ENCODE measurements at regions not wholly inside any gene's neighbourhood (a gene's known extent, or its start where the extent isn't known, plus 50 kb on each side); places are given as distances from the start of the nearest gene placed in this dataset.

- no peak for TF ChIP-seq CTCF (IDR thresholded peaks at IDR 0.05; ENCODE audit: insufficient read depth, low read depth, low read length, missing control alignments)
- no peak for DNase-seq (ENCODE audit: low read depth)
- H3K4me3 ChIP-seq (ENCODE audit: low read depth, low read length), result no peak overlapping the region
Observed at GRCh38 chr10:129372172-129372571, 94.9 kb upstream of the MGMT start.

DNA sequence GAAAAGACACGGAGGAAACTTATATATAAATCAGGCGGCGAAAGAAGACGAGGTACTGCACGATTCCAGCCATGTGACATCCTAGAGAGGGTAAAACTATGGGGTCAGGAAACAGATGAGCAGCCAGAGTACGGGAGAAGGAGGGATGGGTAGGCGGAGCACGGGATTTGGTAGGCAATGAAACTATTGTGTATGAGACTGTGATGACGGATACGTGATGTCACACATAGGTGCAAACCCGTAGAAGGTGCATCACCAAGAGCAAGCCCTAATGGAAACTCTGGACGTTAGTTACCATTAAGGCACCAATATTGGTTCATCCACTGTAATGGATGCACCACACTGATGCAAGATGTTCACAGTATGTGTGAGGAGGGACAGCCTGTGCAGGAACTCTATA is 93.8 kb upstream of the MGMT start:
- no peak for DNase-seq (ENCODE audit: low read depth)
- no peak overlapping the region for H3K4me3 ChIP-seq (ENCODE audit: low read depth, low read length)
- TF ChIP-seq CTCF (IDR thresholded peaks at IDR 0.05; ENCODE audit: insufficient read depth, low read depth, low read length, missing control alignments), result no peak

- DNase-seq (ENCODE audit: low read depth), result no peak
- no peak for TF ChIP-seq CTCF (IDR thresholded peaks at IDR 0.05; ENCODE audit: insufficient read depth, low read depth, low read length, missing control alignments)
- no peak overlapping the region for H3K4me3 ChIP-seq (ENCODE audit: low read depth, low read length)
Observed at GRCh38 chr10:129373718-129374117, 93.3 kb upstream of the MGMT start.

DNA sequence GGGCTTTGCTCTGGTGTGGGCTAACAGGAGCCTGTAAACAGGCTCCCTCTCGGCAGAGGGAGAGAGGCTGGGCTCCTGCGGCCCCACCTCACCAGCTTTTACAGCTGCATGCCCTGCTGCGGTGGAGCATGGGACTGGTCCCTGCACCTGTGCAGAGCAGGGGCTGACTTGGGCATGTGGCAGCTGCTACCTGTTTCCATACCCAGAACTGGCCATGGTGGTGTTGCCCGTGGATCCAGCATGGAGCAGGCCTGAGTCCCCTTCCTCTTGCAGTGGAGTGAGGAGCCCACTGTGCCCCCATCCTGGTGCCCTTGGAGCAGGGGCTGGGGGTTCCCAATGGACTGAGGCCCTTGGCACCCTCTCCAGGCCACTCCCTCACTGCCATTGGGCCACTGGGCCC is 91.9 kb upstream of the MGMT start:
- TF ChIP-seq CTCF (IDR thresholded peaks at IDR 0.05; ENCODE audit: insufficient read depth, low read depth, low read length, missing control alignments), result no peak
- no peak overlapping the region for H3K4me3 ChIP-seq (ENCODE audit: low read depth, low read length)
- DNase-seq (ENCODE audit: low read depth), result no peak

- no peak for TF ChIP-seq CTCF (IDR thresholded peaks at IDR 0.05; ENCODE audit: insufficient read depth, low read depth, low read length, missing control alignments)
- H3K4me3 ChIP-seq (ENCODE audit: low read depth, low read length), result no peak overlapping the region
- DNase-seq (ENCODE audit: low read depth), result no peak
Observed at GRCh38 chr10:129375912-129376311, 91.1 kb upstream of the MGMT start.

- no peak for TF ChIP-seq CTCF (IDR thresholded peaks at IDR 0.05; ENCODE audit: insufficient read depth, low read depth, low read length, missing control alignments)
- no peak for DNase-seq (ENCODE audit: low read depth)
- H3K4me3 ChIP-seq (ENCODE audit: low read depth, low read length), result no peak overlapping the region
Observed at GRCh38 chr10:129380279-129380678, 86.8 kb upstream of the MGMT start.

DNA sequence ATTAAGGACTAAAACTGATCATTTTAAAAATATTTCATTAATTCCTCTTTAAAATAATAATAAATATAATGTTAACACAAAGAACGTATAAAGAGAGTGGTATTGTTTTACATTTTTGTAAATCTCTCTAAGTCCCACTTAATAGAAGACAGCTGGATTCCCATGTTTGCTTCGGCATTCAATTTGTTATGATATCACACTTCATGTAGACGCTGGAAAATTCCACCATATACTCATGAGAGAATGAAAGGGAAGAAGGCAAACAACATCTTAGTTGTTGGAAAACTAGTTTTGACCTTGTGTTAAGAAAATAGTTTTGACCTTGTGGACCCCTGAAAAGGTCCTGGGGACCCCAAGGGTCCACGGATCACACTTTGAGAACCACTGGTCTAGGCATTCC is 85.3 kb upstream of the MGMT start:
- no peak for DNase-seq (ENCODE audit: low read depth)
- TF ChIP-seq CTCF (IDR thresholded peaks at IDR 0.05; ENCODE audit: insufficient read depth, low read depth, low read length, missing control alignments), result no peak
- no peak overlapping the region for H3K4me3 ChIP-seq (ENCODE audit: low read depth, low read length)

All from GM12865 (cell line).